HL-60 (cell line): ENCODE measurements at regions not wholly inside any gene's neighbourhood (a gene's known extent, or its start where the extent isn't known, plus 50 kb on each side); places are given as distances from the start of the nearest gene placed in this dataset.

ENCODE experiments used
- CTCF ChIP-seq: IDR thresholded peaks from one replicate; pipeline ENCODE4 v1.5.1; 2011; ENCODE audit warnings: low read length, control low read depth, inconsistent platforms; ENCODE audit not compliant: insufficient read depth
- GABPA ChIP-seq: IDR thresholded peaks from 2 replicates; pipeline ENCODE4 v1.6.1; 2012; ENCODE audit warnings: low read depth
- POLR2AphosphoS5 ChIP-seq: IDR thresholded peaks from 2 replicates; pipeline ENCODE4 v1.6.1; 2012; ENCODE audit warnings: low read depth
- REST ChIP-seq: IDR thresholded peaks from 2 replicates; pipeline ENCODE4 v1.6.1; 2012; ENCODE audit warnings: low read depth; ENCODE audit not compliant: insufficient replicate concordance

GRCh38 chr3:180528843-180529242, 73.1 kb upstream of the TTC14 start:
- no peak for TF ChIP-seq GABPA
- no peak for TF ChIP-seq CTCF
- no peak for TF ChIP-seq POLR2AphosphoS5
- no peak for TF ChIP-seq REST
